ENCODE measurements at regions not wholly inside any gene's neighbourhood (a gene's known extent, or its start where the extent isn't known, plus 50 kb on each side); places are given as distances from the start of the nearest gene placed in this dataset.

DNA sequence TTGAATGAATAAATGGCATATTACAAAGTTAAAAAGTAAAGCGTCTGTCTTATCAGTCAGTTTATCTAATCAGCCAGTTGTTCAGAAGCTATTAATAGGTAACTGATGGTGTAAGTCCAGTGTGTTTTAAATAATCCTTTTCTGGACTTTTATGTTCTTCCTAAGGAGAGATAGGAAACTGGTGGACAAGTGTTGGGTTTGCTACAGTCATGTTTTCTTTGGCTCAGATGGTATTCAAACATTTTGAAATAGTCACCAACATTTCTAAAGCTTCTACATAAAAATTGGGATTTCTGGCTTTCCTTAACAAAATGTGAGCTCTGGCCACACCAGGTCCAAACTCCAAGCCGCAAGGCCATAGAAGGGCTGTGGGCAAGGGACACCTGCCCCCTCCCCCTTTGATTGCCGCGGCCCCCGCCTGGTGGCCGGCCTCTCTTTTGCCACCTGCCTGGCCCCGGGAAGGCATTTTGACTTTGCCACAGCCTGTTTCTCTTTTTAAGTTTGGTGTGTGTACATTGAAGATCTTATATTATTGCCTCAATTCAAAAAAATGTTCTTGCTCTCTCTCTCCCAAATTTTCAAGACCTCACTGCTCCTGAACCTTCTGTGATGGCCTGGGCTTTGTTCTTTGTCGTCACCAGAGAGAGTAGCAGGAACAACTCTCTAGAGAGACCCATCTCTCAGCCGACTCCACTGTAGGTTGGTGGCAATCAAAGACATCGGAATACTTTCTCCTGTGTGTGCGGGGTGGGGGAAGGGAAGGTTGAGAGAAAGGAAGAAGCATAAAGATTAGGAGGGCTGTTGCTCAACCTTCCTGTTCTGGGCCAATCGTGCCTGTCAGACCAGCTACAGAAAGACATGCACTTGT, 84.0 kb upstream of the ZNF217 start:
- TF ChIP-seq CTCF (IDR thresholded peaks at IDR 0.05), result no peak
- TF ChIP-seq EP300 (IDR thresholded peaks at IDR 0.05), result no peak
